Uterus (tissue), 3 donors: ENCODE measurements at regions not wholly inside any gene's neighbourhood (a gene's known extent, or its start where the extent isn't known, plus 50 kb on each side); places are given as distances from the start of the nearest gene placed in this dataset.

ENCODE experiments used
- DNase-seq, 2 donors: peaks; one replicate each; pipeline ENCODE4 v3.0.0-alpha.2; 2019 to 2020
- H3K27ac ChIP-seq, 2 donors: fragments of 200-600 bp; sonication (generic); 1 replicate in 1 of 2; 2 replicates in 1 of 2; pipeline ENCODE4 v1.5.1; 2016 to 2018
- H3K27me3 ChIP-seq, 2 donors: fragments of 200-600 bp; sonication (generic); one replicate each; pipeline ENCODE4 v1.5.1; 2018 to 2019; ENCODE audit warnings: control low read depth in 1 of 2
- H3K36me3 ChIP-seq, 2 donors: fragments of 200-600 bp; sonication (generic); one replicate each; pipeline ENCODE4 v1.5.1; 2019; ENCODE audit warnings: control low read depth in 1 of 2
- H3K4me1 ChIP-seq, 2 donors: fragments of 200-600 bp; sonication (generic); one replicate each; pipeline ENCODE4 v1.5.1; 2018 to 2019; ENCODE audit warnings: control low read depth in 1 of 2
- H3K4me3 ChIP-seq, 2 donors: fragments of 200-600 bp; sonication (generic); 1 replicate in 1 of 2; 2 replicates in 1 of 2; pipeline ENCODE4 v1.5.1; 2018 to 2019; ENCODE audit warnings: mild to moderate bottlenecking in 1 of 2
- H3K9me3 ChIP-seq, 2 donors: fragments of 200-600 bp; sonication (generic); one replicate each; pipeline ENCODE4 v1.5.1; 2019; ENCODE audit warnings: control low read depth in 1 of 2
- CTCF ChIP-seq, 4 experiments: fragments of 200-600 bp in 2 of 4; fragments of 450-650 bp in 2 of 4; sonication (generic) in 2 of 4; IDR thresholded peaks; one replicate each; pipeline ENCODE4 v1.5.1; 2016 to 2019; ENCODE audit warnings: antibody characterized with exemption in 4 of 4, mild to moderate bottlenecking in 2 of 4, moderate library complexity in 1 of 4
- POLR2A ChIP-seq, 2 donors: fragments of 450-650 bp; IDR thresholded peaks; one replicate each; pipeline ENCODE4 v1.6.1; 2016; ENCODE audit warnings: antibody characterized with exemption in 2 of 2, mild to moderate bottlenecking in 1 of 2, moderate library complexity in 1 of 2
- intact Hi-C: fragments of 100-400 bp; cut with DNase I; formaldehyde crosslinking; loops from one replicate; pipeline ENCODE4 v1.15.1; 2023; ENCODE audit warnings: low total_unique reads
- donor health status: DM: yes; HTN: yes; CAD: no.

GRCh38 chr3:79847928-79848327 is 80.1 kb upstream of the ROBO1 start:
- intact Hi-C loops, result no loop called here
- Histone ChIP-seq H3K4me1 (no peaks in the 10 kb centered on the region), H3K4me3 (no peak overlapping the region), H3K27ac (no peak overlapping the region), H3K27me3 (no peaks in the 10 kb centered on the region), H3K9me3 (no peaks in the 10 kb centered on the region), H3K36me3 (no peaks in the 10 kb centered on the region)
- no peak for DNase-seq
- TF ChIP-seq POLR2A (IDR thresholded peaks at IDR 0.05), result no peak
- no peak for TF ChIP-seq CTCF (IDR thresholded peaks at IDR 0.05)

GRCh38 chr3:79846148-79846933 is 78.5 kb upstream of the ROBO1 start:
- intact Hi-C loops, result no loop called here
- Histone ChIP-seq H3K27me3 (no peaks in the 10 kb centered on the region), H3K4me3 (no peak overlapping the region), H3K4me1 (no peaks in the 10 kb centered on the region), H3K36me3 (no peaks in the 10 kb centered on the region), H3K9me3 (no peaks in the 10 kb centered on the region), H3K27ac (no peak overlapping the region)
- no peak for DNase-seq
- TF ChIP-seq POLR2A (IDR thresholded peaks at IDR 0.05) (no peak), CTCF (IDR thresholded peaks at IDR 0.05) (no peak)

- H3K9me3 ChIP-seq, result no peaks in the 10 kb centered on the region
- TF ChIP-seq CTCF (IDR thresholded peaks at IDR 0.05), result no peak
- TF ChIP-seq POLR2A (IDR thresholded peaks at IDR 0.05), result no peak
- no peaks in the 10 kb centered on the region for H3K4me1 ChIP-seq
- H3K4me3 ChIP-seq, result no peak overlapping the region
- no peak for DNase-seq
- no peaks in the 10 kb centered on the region for H3K36me3 ChIP-seq
- intact Hi-C loops, result no loop called here
- H3K27ac ChIP-seq, result no peak overlapping the region
- H3K27me3 ChIP-seq, result no peaks in the 10 kb centered on the region
These were observed 77.7 kb upstream of the ROBO1 start for GRCh38 chr3:79845546-79845945.

GRCh38 chr3:79844176-79844575 is 76.4 kb upstream of the ROBO1 start:
- H3K36me3 ChIP-seq, result no peaks in the 10 kb centered on the region
- H3K27ac ChIP-seq, result no peak overlapping the region
- TF ChIP-seq CTCF (IDR thresholded peaks at IDR 0.05) (no peak), POLR2A (IDR thresholded peaks at IDR 0.05) (no peak)
- H3K9me3 ChIP-seq, result no peaks in the 10 kb centered on the region
- intact Hi-C loops, result no loop called here
- H3K4me3 ChIP-seq, result no peak overlapping the region
- no peaks in the 10 kb centered on the region for H3K27me3 ChIP-seq
- no peak for DNase-seq
- H3K4me1 ChIP-seq, result no peaks in the 10 kb centered on the region

GRCh38 chr3:79843180-79843579 is 75.4 kb upstream of the ROBO1 start:
- H3K4me1 ChIP-seq, result no peaks in the 10 kb centered on the region
- no peak for DNase-seq
- H3K27me3 ChIP-seq, result no peaks in the 10 kb centered on the region
- H3K36me3 ChIP-seq, result no peaks in the 10 kb centered on the region
- H3K4me3 ChIP-seq, result no peak overlapping the region
- intact Hi-C loops, result no loop called here
- TF ChIP-seq CTCF (IDR thresholded peaks at IDR 0.05) (no peak), POLR2A (IDR thresholded peaks at IDR 0.05) (no peak)
- H3K9me3 ChIP-seq, result no peaks in the 10 kb centered on the region
- H3K27ac ChIP-seq, result no peak overlapping the region
